SK-N-SH (cell line): ENCODE measurements at regions not wholly inside any gene's neighbourhood (a gene's known extent, or its start where the extent isn't known, plus 50 kb on each side); places are given as distances from the start of the nearest gene placed in this dataset.

Experiments
- RAD21 ChIP-seq: IDR thresholded peaks from 2 replicates; pipeline ENCODE4 v1.6.1; 2012; ENCODE audit warnings: mild to moderate bottlenecking, low read length
- TF ChIP-seq, protein P1 (sequence below): fragments of 200-600 bp; sonication (generic); IDR thresholded peaks from 2 replicates; pipeline ENCODE4 v1.6.1; 2017; ENCODE audit warnings: antibody characterized with exemption, mild to moderate bottlenecking, moderate library complexity

DNA sequence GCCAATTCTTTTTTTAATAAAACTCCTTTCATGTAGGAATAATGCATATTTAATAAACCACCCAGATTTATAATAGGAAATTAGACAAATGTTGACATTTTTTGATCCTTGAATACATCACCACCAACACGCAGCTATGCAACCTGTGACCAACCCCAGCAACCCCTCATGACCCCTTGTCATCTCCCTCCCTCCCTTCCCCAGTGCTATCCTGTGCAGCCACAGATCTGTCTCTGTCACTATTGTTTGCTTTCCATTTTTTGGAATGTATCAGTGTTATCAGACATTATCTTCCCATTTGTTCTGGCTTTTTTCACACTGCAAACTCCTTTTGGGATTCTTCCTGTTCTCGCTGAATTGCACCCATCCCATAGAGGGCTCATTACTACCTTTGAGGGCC is 114.1 kb downstream of the VPREB1 start:
- no peak for TF ChIP-seq RAD21
- TF ChIP-seq, protein P1, sequence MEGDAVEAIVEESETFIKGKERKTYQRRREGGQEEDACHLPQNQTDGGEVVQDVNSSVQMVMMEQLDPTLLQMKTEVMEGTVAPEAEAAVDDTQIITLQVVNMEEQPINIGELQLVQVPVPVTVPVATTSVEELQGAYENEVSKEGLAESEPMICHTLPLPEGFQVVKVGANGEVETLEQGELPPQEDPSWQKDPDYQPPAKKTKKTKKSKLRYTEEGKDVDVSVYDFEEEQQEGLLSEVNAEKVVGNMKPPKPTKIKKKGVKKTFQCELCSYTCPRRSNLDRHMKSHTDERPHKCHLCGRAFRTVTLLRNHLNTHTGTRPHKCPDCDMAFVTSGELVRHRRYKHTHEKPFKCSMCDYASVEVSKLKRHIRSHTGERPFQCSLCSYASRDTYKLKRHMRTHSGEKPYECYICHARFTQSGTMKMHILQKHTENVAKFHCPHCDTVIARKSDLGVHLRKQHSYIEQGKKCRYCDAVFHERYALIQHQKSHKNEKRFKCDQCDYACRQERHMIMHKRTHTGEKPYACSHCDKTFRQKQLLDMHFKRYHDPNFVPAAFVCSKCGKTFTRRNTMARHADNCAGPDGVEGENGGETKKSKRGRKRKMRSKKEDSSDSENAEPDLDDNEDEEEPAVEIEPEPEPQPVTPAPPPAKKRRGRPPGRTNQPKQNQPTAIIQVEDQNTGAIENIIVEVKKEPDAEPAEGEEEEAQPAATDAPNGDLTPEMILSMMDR = no peak
